H1 (cell line): ENCODE measurements at regions not wholly inside any gene's neighbourhood (a gene's known extent, or its start where the extent isn't known, plus 50 kb on each side); places are given as distances from the start of the nearest gene placed in this dataset.

Experiments used
- CTCF ChIA-PET: fragments of 300-600 bp; sonication (Branson Sonifier 250); formaldehyde crosslinking; loops from one replicate; lab custom pipeline; 2021; ENCODE audit not compliant: partially characterized antibody; lab: Charles Lee
- POLR2A ChIA-PET: fragments of 300-600 bp; sonication (Branson Sonifier 250); formaldehyde crosslinking; loops from one replicate; lab custom pipeline; 2021; ENCODE audit warnings: inconsistent platforms; ENCODE audit not compliant: partially characterized antibody; lab: Charles Lee
- DNase-seq, 2 experiments: peaks; one replicate each; pipeline versions ENCODE4 v3.0.0 to v3.0.0-alpha.2; 2010 to 2022; ENCODE audit warnings: low spot score in 2 of 2, low read depth in 1 of 2, mixed read lengths in 1 of 2
- FAIRE-seq: peaks from 2 replicates; lab custom pipeline; 2011; peaks lifted over from hg19 to GRCh38; lab: Jason Lieb, UNC
- H2AFZ ChIP-seq: 2 replicates; pipeline ENCODE4 v1.8.1; 2012; ENCODE audit warnings: low read length, inconsistent platforms
- H2AK5ac ChIP-seq: 2 replicates; pipeline ENCODE4 v1.6.1; 2013; ENCODE audit warnings: low read depth, low read length
- H2BK120ac ChIP-seq: replicated peaks from 2 replicates; pipeline ENCODE3; 2013; ENCODE audit warnings: low read depth, low read length, inconsistent platforms
- H2BK12ac ChIP-seq: 2 replicates; pipeline ENCODE4 v1.6.1; 2013; ENCODE audit warnings: low read depth, low read length
- H2BK15ac ChIP-seq: 2 replicates; pipeline ENCODE4 v1.6.1; 2013; ENCODE audit warnings: low read length
- H2BK20ac ChIP-seq: 2 replicates; pipeline ENCODE4 v1.6.1; 2013; ENCODE audit warnings: low read length
- H2BK5ac ChIP-seq: 2 replicates; pipeline ENCODE4 v1.6.1; 2013; ENCODE audit warnings: low read depth, low read length
- H3K14ac ChIP-seq: 2 replicates; pipeline ENCODE4 v1.6.1; 2013; ENCODE audit warnings: inconsistent platforms; ENCODE audit not compliant: insufficient read length
- H3K18ac ChIP-seq: 2 replicates; pipeline ENCODE4 v1.6.1; 2013; ENCODE audit warnings: low read length; ENCODE audit errors: extremely low read depth
- H3K23ac ChIP-seq: 2 replicates; pipeline ENCODE4 v1.6.1; 2013; ENCODE audit warnings: inconsistent platforms; ENCODE audit not compliant: insufficient read length
- H3K23me2 ChIP-seq: 2 replicates; pipeline ENCODE4 v1.6.1; 2013; ENCODE audit warnings: low read depth, low read length
- H3K27ac ChIP-seq: 2 replicates; pipeline ENCODE4 v1.6.1; 2011; ENCODE audit warnings: low read depth, low read length, inconsistent platforms
- H3K27me3 ChIP-seq, 4 experiments: replicated peaks in 1 of 4; 1 replicate in 1 of 4; 2 replicates in 3 of 4; pipeline versions ENCODE4 v1.6.1 to v1.8.1; 2011 to 2013; ENCODE audit warnings: low read length in 3 of 4, mild to moderate bottlenecking in 3 of 4, inconsistent platforms in 2 of 4, mixed read lengths in 2 of 4, moderate library complexity in 1 of 4; ENCODE audit not compliant: control insufficient read depth in 3 of 4, insufficient read depth in 3 of 4; ENCODE audit errors: extremely low read depth in 1 of 4
- H3K36me3 ChIP-seq, 4 experiments: 2 replicates each; pipeline versions ENCODE4 v1.6.1 to v1.8.1; 2011 to 2013; ENCODE audit warnings: mild to moderate bottlenecking in 4 of 4, low read length in 3 of 4, moderate library complexity in 2 of 4, control low read depth in 1 of 4, inconsistent platforms in 1 of 4; ENCODE audit not compliant: insufficient read depth in 4 of 4, control insufficient read depth in 2 of 4
- H3K4ac ChIP-seq: replicated peaks from 2 replicates; pipeline ENCODE3; 2013; ENCODE audit warnings: low read length, low read depth, mixed read lengths, inconsistent platforms; ENCODE audit not compliant: insufficient read length
- H3K4me1 ChIP-seq, 4 experiments: replicated peaks in 1 of 4; 1 replicate in 1 of 4; 2 replicates in 3 of 4; pipeline versions ENCODE4 v1.6.1 to v1.8.1; 2011 to 2013; ENCODE audit warnings: low read length in 3 of 4, inconsistent platforms in 2 of 4, mixed read lengths in 1 of 4; ENCODE audit not compliant: insufficient read depth in 4 of 4, control insufficient read depth in 3 of 4
- H3K4me2 ChIP-seq, 2 experiments: 2 replicates each; pipeline versions ENCODE4 v1.6.1 to v1.8.1; 2011 to 2013; ENCODE audit warnings: low read depth in 2 of 2, low read length in 2 of 2, control low read depth in 1 of 2, inconsistent platforms in 1 of 2, mild to moderate bottlenecking in 1 of 2; ENCODE audit not compliant: insufficient read depth in 1 of 2
- H3K4me3 ChIP-seq, 4 experiments: fragments of 200-600, 300-600 bp in 1 of 4; sonication (generic), shearing (Covaris generic), sonication (Bioruptor Twin) in 1 of 4; 2 replicates each; pipeline versions ENCODE4 v1.5.1 to v1.8.1; 2011 to 2016; ENCODE audit warnings: low read length in 4 of 4, low read depth in 3 of 4, control low read depth in 2 of 4, inconsistent platforms in 2 of 4, mild to moderate bottlenecking in 2 of 4, mixed read lengths in 1 of 4, moderate library complexity in 1 of 4; ENCODE audit not compliant: insufficient read depth in 2 of 4; ENCODE audit errors: extremely low read depth in 1 of 4
- H3K56ac ChIP-seq: replicated peaks from 2 replicates; pipeline ENCODE3; 2013; ENCODE audit warnings: low read depth, mild to moderate bottlenecking, mixed read lengths, low read length, inconsistent platforms; ENCODE audit not compliant: insufficient read length
- H3K79me1 ChIP-seq: 2 replicates; pipeline ENCODE4 v1.6.1; 2013; ENCODE audit warnings: low read depth, low read length, control low read depth
- H3K79me2 ChIP-seq, 2 experiments: 2 replicates each; pipeline versions ENCODE4 v1.6.1 to v1.8.1; 2012 to 2013; ENCODE audit warnings: low read length in 2 of 2, mild to moderate bottlenecking in 2 of 2, inconsistent platforms in 1 of 2; ENCODE audit not compliant: insufficient read depth in 2 of 2, control insufficient read depth in 1 of 2
- H3K9ac ChIP-seq, 4 experiments: replicated peaks in 1 of 4; 1 replicate in 1 of 4; 2 replicates in 3 of 4; pipeline versions ENCODE4 v1.6.1 to v1.8.1; 2011 to 2013; ENCODE audit warnings: low read depth in 3 of 4, low read length in 3 of 4, control low read depth in 2 of 4, mild to moderate bottlenecking in 2 of 4, moderate library complexity in 2 of 4, inconsistent platforms in 1 of 4; ENCODE audit errors: extremely low read depth in 1 of 4
- H3K9me3 ChIP-seq, 2 experiments: 2 replicates each; pipeline versions ENCODE4 v1.6.1 to v1.8.1; 2012 to 2013; ENCODE audit warnings: mild to moderate bottlenecking in 2 of 2, moderate library complexity in 2 of 2, control low read depth in 1 of 2, inconsistent platforms in 1 of 2, low read depth in 1 of 2, low read length in 1 of 2, mixed read lengths in 1 of 2; ENCODE audit not compliant: insufficient read depth in 2 of 2
- H4K20me1 ChIP-seq, 2 experiments: replicated peaks in 1 of 2; 2 replicates each; pipeline versions ENCODE3 to v1.8.1; 2011 to 2013; ENCODE audit warnings: inconsistent platforms in 2 of 2, low read length in 2 of 2, mild to moderate bottlenecking in 1 of 2; ENCODE audit not compliant: insufficient read depth in 2 of 2, control insufficient read depth in 1 of 2
- H4K5ac ChIP-seq: 2 replicates; pipeline ENCODE4 v1.6.1; 2013; ENCODE audit warnings: low read length, low read depth, mixed read lengths, inconsistent platforms; ENCODE audit not compliant: insufficient read length
- H4K8ac ChIP-seq: 2 replicates; pipeline ENCODE4 v1.8.0; 2013; ENCODE audit warnings: mild to moderate bottlenecking, moderate library complexity, low read length, inconsistent platforms; ENCODE audit not compliant: insufficient read depth; ENCODE audit errors: extremely low read depth
- H4K91ac ChIP-seq: replicated peaks from 2 replicates; pipeline ENCODE3; 2013; ENCODE audit warnings: low read length, mixed read lengths, inconsistent platforms; ENCODE audit not compliant: insufficient read length
- ATF3 ChIP-seq: IDR thresholded peaks from 2 replicates; pipeline ENCODE4 v1.6.1; 2011; ENCODE audit warnings: low read depth, mild to moderate bottlenecking, low read length; ENCODE audit not compliant: insufficient read depth
- SIX5 ChIP-seq: IDR thresholded peaks from 2 replicates; pipeline ENCODE4 v1.6.1; 2011; ENCODE audit warnings: mild to moderate bottlenecking, low read depth, low read length
- SP4 ChIP-seq: IDR thresholded peaks from 2 replicates; pipeline ENCODE4 v1.6.1; 2012; ENCODE audit warnings: low read length, inconsistent platforms
- YY1 ChIP-seq: IDR thresholded peaks from 2 replicates; pipeline ENCODE4 v1.6.1; 2011; ENCODE audit warnings: low read depth, mild to moderate bottlenecking, low read length
- WGBS, 2 experiments: shearing (Covaris generic) in 1 of 2; methylation state at CpG; one replicate each; pipeline versions ENCODE4 v1.1.6 to v1.1.7; 2013 to 2015; ENCODE audit warnings: low lambda C conversion rate in 2 of 2, mixed read lengths in 2 of 2, inconsistent platforms in 1 of 2, low coverage in 1 of 2, missing lambda C conversion rate in 1 of 2; ENCODE audit not compliant: insufficient replicate concordance in 2 of 2, insufficient coverage in 1 of 2, insufficient read length in 1 of 2; ENCODE audit errors: extremely low coverage in 1 of 2, missing lambda C conversion rate in 1 of 2; 5-methylcytosine and 5-hydroxymethylcytosine counted together

DNA sequence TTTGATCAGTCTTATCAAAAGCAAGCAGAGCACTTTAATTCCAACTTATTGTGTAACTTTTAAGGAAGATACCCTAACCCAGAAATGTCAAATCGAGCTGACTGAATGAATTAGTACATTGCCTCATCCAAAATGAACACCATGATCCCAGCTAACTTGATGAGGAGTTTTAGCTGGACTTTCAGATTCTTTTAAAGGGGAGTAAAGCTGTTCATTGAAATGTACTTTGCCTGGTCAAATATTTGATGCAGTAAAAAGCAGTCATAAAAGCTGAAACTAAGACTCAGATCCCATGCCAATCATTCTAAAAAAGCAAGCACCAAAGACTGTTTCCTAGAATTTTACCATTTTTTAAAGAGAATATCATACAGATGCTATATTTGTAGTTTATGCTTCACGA lies 114.1 kb downstream of the FSCB start:
- Histone ChIP-seq H3K23me2 (no peaks in the 10 kb centered on the region), H3K4me1 (no peaks in the 10 kb centered on the region), H4K8ac (no peak overlapping the region), H3K27ac (no peak overlapping the region), H4K5ac (no peak overlapping the region), H3K36me3 (no peaks in the 10 kb centered on the region), H4K20me1 (no peaks in the 10 kb centered on the region), H2AFZ (no peak overlapping the region), H3K14ac (no peak overlapping the region), H3K27me3 (peaks cover 0 to 1% (median 0%) of the 10 kb centered on the region in 4 experiments; a peak in 1 of 7 replicates), H2BK120ac (no peak overlapping the region), H4K91ac (no peak overlapping the region), H3K79me1 (no peaks in the 10 kb centered on the region), H3K4me2 (no peak overlapping the region), H3K9ac (no peak overlapping the region), H3K23ac (no peak overlapping the region), H3K56ac (no peak overlapping the region), H2BK20ac (no peak overlapping the region), H3K79me2 (no peaks in the 10 kb centered on the region), H3K18ac (no peak overlapping the region), H2BK12ac (no peak overlapping the region), H3K4ac (no peak overlapping the region), H2BK15ac (no peak overlapping the region), H3K9me3 (no peaks in the 10 kb centered on the region), H2BK5ac (no peak overlapping the region), H2AK5ac (no peak overlapping the region)
- ChIA-PET CTCF (interaction anchor here (1.1 kb wide), 1 partner anchor 34 kb away, joined by 3 read pairs; no protein-coding TSS in a partner anchor), POLR2A (no interaction called here)
- 91% methylated on average over 2 of the region's 2 CpGs; no CpG with 5 or more reads in 1 of the 2 experiments for WGBS, 2 experiments
- DNase-seq: no peak
- TF ChIP-seq ATF3: no peak
- no peak for TF ChIP-seq SIX5
- no peak for TF ChIP-seq SP4
- no peak for TF ChIP-seq YY1
- TF ChIP-seq, all 59 proteins: peak for 0
- no peak overlapping the region for H3K4me3 ChIP-seq
- FAIRE-seq: no peak
